GM19467 (cell line): ENCODE measurements at regions not wholly inside any gene's neighbourhood (a gene's known extent, or its start where the extent isn't known, plus 50 kb on each side); places are given as distances from the start of the nearest gene placed in this dataset.
"Not testable (repeated sequence)": the region's sequence is repeated elsewhere in the genome, so short reads cannot be mapped to it uniquely, and the experiment has no call there.

ENCODE experiments used
- ATAC-seq: cut with Tn5 transposase; IDR thresholded peaks from one replicate; pipeline ENCODE4 v1.9.1; 2021; ENCODE audit warnings: mild to moderate bottlenecking, moderate library complexity; ENCODE audit not compliant: unreplicated experiment

DNA sequence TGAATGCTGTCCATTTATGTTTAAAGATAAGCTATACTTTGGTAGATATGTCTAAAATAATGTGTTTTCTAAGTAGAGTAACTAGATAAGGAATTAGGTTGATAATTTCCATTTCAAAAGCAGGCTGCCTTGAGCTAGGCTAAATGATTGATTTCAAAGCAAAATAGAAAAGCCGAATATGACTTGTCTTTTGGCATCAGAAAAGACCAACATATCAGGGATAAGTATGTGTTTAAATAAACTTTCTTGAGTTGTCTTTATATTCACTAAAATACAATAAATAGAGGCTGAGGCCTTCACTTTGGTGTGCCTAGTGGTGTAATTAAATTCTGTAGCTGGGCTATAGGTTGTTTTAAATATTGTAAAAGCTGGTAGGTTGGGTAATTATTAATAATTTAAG is 569.0 kb downstream of the TAF11L14 start:
- no peak for ATAC-seq

DNA sequence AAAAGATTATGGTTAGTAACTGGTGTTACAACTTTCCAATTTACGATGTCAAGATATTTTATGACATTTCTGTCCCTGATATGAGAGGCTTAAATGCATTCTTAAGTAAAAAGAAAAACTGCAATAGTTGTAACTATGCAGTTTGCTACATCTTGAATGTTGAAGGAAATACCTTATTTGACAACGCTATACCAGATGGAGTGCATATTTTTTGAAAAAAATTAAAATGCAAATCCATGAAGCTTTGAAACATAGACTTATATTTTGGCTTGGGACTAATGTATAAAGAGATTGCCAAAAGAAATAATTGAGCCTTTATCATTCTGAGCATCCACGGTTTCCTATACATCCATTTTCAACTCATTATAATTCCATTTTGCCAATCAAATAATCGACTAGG is 579.4 kb downstream of the TAF11L14 start:
- no peak for ATAC-seq

DNA sequence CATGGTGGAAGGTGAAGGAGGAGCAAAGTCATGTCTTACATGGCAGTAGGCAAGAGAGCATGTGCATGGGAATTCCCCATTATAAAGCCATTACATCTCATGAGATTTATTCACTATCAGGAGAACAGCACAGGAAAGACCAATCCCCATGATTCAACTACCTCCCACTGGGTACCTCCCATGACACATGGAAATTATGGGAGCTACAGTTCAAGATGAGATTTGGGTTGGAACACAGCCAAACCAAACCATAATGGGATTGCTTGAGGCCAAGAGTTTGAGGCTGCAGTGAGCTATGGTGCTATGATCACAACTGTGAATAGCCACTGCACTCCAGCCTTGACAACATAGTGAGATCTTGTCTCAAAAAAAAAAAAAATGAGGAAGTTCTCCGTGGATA is 581.8 kb downstream of the TAF11L14 start:
- no peak for ATAC-seq

DNA sequence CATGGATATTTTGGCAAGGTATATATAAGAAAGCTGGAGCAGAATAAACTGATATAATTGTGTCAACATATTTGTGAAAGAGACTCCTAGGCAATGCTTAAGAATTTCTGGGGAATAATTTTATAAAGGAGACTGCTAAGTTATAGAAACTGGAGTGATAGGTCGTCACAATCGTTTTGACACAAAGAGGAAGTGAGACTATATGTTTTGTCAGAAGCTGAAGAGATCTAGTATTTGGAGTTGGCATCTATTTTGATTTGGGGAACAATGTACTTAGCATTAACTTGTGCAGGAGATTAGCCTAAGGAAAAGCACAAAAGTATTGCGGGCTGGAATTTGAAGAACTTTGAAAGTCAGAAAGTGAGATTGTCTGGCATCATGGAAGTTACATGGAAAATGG is 582.5 kb downstream of the TAF11L14 start:
- no peak for ATAC-seq

DNA sequence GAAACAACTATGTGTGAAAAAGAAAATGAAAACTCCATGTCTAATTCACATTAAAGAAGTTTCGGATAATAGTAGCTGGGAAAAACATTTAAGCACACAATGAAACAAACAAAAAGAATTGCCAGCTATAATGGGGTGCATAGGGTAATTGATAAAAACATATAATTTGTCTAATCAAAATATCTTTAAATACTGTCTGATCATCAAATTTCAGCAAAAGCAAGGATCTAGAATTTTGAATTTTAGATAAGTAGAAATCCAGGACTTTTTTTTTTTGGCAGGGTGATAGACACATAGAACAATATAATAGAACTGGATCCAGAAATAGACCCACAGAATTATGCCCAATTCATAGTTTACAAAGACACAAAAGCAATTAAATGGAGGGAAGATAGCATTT is 585.0 kb downstream of the TAF11L14 start:
- no peak for ATAC-seq

DNA sequence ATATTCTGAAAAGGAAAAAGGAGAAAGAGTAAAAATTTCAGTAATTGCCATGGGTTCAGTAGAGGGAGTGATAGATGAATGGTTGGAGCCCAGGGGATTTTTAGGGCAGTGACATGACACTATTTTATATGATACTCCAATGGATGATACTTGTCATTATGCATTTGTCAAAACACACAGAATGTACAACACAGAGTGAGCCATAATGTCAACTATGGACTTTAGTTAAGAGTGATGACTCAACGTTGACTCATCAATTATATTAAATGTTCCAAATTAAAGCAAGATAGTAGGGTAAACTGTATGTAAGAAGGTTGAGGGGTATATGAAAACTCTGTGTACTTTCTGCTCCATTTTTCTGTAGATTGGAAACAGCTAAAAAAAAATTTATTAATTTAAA is 586.4 kb downstream of the TAF11L14 start:
- ATAC-seq, result no peak

DNA sequence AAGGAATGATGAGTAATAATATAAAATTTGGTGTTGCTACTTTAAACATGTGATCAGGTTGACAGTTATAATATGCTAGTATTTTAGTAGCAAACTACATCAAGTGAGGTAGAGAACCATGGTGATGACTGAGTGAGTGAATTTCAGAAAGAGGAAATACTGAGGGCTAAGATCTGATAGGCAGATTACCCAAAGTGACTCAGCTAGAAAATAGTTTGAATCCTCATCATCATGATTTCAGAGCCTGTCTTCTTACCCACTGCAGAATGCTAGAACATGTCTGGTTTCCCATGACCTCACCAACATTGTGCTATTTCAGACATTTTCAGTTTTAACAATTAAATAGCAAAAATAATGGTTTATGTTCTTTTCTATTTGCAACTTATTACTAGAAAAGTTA is 602.1 kb downstream of the TAF11L14 start:
- no peak for ATAC-seq

DNA sequence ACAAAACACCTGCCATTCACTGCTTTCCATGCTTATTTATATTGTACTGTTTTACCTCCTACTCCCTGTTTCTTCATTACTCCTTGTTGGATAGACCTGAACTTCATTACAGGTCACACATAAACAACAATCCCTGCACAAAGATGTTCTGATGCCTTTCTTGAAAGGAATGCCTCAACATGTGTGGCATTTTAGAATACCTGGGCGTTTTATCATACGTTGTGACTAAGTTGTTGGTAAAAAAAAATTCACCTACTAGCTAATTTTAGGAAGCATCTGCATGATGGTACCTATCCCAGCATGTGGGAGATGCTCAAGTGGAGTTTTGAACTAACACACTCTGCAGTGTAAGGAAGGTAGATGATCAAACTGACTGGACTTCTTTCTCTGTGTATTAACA is 604.1 kb downstream of the TAF11L14 start:
- no peak for ATAC-seq

DNA sequence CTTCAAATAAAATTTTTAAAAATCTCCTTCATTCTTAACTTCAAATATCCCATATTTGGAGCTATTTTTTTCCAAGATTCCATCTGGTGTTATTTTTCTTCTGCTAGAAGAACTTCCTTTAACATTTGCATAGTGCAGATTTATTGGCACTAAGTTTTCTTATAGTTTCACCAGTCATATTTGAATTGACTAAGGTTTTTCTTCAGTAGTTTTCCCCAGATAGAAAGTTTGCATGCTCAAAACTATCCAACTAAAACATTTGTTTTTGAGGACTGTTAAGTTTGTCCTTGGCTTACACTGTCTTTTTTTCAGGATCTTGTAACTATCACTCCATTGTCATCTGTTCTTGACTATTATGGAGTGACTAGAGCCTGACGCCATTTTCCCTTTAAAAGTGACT is 606.7 kb downstream of the TAF11L14 start:
- ATAC-seq, result no peak

DNA sequence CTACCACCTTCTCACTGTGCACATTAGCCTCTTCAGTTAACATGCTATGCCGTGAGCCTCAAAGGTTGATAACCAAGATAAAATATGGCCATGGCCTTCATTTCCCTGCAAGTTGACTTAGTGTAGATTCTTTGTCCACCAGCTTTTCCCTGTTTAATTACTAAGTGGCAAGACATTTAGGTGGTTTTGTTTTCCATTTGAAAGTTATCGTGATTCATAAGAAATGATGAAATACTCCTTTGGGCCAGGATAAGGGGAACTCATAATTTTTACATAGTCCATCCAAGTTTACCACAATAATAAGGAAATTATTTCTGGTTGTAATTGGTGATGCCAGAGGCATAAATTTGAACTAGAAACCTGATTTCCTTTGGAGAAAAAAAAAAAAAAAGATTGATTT is 609.6 kb downstream of the TAF11L14 start:
- ATAC-seq, result no peak

DNA sequence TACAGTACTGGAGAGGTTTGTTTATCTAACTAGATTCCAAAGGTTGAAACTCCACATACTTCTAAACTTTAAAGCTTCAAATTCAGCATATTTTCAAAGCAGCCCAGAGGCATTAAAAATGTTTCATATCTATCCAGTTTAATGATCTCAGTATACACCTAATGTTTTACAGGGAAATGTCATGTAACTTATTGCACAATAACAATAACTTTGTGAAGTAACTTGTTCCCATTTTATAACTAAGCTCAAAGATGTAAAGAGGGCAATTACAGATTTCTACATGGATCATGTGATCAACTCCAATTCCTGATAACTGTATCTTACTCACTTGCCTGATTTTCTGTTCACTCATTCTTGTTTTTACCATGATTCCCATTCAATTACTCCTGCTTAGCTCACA is 610.0 kb downstream of the TAF11L14 start:
- ATAC-seq, result no peak

DNA sequence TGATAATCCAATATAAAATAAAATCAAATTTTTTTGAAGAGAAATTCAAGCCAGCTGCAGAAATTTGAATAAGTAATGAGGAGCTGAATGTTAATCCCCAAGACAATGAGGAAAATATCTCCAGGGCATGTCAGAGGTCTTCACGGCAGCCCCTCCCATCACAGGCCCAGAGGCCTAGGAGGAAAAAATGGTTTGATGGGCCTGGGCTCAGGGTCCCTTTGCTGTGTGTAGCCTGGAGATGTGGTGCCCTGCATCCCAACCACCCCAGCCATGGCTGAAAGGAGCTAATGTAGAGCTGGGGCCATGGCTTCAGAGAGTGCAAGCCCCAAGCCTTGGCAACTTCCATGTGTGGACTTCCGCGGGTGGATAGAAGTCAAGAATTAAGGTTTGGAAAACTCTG is 618.3 kb downstream of the TAF11L14 start:
- no peak for ATAC-seq

DNA sequence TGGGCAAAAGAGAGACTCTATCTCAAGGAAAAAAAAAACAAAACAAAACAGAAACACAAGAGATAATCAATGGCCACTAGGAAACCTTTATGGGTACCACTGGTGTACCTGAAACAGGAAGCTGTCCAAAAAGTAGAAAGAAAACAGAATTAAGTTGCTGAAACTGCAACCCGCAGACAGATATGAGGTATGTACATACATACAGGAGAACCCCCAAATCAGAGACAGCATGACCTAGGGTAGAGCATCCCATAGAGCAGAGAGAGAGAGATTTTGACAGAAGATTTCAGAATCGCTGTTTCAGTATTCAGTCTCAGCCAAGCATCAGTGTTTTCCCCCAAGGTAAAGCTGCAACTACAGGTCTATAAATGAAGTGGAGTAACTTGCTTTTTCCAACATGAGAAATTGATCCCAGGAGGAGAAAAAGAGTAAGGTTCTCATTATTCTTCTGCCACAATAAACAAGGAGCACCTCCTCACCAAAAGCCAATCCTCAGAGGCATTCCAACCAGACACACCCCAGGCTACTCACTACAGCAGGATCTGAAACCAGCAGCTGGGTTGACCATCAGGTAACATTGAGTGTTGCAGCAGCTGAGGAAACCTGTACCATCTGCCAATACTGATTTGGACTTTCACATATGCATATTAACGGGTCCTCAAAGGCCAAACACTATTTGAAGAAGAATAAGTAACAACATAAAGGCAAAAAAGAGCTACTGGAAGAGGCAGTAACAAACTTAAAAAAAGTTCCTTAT is 630.0 kb downstream of the TAF11L14 start:
- ATAC-seq, result no peak

DNA sequence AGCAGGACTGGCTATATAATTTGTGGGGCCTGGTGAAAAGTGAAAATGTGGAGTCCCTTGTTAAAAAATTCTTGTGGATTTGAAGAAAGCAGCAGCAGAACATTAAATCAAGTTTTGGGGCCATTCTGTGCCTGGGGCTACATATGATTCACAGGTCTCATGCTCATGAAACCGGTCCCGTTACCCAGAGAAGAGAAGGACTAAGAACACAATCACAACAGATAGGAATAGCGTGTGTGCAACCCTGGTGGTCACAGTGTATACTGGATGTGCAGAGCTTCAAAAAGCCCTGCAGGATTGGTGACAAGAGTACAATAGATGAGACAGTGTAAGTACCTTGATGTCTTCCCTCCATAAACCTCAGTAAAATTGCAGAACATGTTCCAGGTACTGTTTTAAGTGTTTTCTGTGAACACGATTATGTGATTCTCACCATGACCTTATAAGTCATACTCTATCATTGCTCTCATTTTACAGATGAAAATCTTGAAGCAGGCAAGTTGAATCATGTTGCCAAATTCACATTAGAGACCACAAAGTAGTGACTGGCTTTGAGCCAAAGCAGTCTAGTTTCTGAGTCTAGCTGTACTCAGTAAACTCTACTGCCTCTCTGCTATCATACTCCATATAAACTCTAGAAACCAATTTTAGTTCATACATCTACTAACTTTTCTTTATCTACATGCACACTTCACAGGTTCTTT is 636.5 kb downstream of the TAF11L14 start:
- ATAC-seq, result no peak

DNA sequence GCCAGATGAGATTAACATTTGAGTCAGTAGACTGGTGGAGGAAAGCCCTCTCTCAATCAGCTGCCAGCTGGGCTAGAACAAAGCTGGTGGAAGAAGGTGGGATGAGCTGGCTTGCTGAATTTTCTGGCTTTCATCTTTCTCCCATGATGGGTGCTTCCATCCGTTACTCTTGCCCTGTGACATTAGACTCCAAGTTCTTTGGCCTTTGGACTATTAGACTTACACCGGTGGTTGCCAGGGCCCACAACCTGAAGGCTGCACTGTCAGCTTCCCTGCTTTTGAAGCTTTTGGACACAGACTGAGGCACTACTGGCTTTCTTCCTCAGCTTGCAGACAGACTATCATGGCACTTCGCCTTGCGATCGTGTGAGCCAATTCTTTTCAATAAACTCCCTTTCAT is 642.7 kb downstream of the TAF11L14 start:
- ATAC-seq, result no peak

DNA sequence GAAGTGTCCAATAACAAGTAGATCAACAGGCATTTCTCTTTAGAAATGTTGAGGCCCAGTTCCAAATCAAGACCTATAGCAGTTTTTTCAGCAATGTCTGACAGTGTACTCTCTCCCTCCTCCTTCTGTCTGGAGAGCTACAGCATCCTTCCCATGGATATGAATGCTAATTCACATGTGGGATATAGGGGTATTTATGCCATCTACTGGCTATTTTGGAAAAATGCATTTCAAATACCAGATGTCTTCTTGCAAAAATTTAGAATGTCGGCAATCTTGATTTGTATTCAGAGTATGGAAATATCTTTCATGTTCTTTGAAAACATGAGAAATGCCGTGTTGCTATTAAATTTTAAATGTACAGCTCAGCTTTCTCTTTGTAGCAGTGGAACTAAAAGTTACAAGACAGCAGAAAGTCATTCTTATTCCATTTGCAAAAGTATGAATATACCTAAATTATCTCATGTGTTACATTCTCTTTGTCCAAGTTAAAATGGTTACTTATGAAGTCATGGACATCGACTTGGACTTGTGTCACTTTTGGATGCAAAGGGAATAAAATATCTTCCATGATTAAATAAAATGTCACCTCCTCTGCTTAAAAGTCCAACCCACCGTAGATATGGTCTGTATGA is 647.8 kb downstream of the TAF11L14 start:
- ATAC-seq, result no peak

DNA sequence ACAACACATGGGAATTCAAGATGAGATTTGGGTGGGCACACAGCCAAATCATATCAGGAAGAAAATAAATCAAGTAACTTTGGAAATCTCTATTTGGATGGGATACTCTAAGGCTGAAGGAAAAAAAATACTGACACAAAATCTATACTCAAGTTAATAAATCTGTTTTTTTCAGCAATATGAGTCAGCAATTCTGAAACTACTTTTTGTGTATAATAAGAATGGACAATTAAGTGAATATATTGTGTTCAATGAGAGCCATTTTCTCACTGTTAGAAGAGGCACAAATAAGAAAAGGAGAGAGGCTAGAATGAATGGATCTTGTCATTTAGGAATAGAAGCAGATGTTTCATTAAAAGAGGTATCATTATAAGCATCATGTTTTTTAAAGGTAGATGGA is 651.0 kb downstream of the TAF11L14 start:
- no peak for ATAC-seq

DNA sequence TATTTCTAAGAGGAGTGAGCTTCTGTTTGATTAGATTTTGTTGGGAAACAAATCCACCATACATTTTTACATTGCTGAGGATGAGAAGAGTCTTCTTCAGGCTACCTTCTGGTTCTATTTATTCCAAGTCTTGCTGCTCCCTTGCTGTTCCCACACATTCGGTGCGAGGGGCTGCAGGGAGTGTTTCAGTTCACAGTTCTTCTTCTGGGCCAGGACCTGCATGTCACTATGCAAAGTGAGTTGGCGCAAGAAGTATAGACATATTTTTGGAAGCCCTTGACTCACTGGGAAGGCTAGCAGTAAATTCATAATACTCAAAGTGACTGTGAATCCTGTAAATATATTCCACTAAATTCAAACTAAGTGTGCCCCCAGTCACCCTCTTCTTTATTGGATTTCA is 657.9 kb downstream of the TAF11L14 start:
- ATAC-seq, result no peak

DNA sequence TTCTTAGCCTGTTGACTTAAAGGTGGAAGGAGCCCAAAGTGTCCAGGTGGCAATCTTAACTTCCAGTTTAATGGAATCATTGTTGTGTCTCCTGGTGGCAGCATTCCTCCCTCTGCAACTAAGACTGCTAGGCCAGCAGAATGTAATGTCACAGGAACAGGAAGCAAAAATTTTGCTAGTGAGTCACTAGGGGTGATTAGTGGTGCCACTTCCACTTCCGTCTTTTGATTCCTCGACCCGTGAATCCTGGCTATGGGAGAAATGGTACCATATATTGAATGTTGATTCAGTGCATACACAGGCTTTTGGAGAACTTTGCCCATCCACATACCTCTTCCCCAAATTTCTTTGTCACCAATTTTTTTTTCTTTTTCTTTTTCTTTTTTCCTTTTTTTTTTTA is 661.4 kb downstream of the TAF11L14 start:
- ATAC-seq, result not testable (repeated sequence)

DNA sequence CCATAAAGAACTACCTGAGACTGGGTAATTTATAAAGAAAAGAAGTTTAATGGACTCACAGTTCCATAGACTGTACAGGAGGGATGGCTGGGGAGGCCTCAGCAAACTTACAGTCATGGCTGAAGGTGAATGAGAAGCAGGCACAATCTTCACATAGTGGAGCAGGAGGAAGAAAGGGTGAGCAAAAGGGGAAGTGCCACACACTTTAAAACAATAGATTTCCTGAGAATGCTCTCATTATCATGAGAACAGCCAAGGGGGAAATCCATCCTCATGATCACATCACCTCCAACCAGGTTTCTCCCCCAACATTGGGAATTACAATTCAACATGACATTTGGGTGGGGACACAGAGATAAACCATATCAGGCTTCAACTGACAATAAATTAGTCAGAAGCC is 664.9 kb downstream of the TAF11L14 start:
- ATAC-seq, result no peak

DNA sequence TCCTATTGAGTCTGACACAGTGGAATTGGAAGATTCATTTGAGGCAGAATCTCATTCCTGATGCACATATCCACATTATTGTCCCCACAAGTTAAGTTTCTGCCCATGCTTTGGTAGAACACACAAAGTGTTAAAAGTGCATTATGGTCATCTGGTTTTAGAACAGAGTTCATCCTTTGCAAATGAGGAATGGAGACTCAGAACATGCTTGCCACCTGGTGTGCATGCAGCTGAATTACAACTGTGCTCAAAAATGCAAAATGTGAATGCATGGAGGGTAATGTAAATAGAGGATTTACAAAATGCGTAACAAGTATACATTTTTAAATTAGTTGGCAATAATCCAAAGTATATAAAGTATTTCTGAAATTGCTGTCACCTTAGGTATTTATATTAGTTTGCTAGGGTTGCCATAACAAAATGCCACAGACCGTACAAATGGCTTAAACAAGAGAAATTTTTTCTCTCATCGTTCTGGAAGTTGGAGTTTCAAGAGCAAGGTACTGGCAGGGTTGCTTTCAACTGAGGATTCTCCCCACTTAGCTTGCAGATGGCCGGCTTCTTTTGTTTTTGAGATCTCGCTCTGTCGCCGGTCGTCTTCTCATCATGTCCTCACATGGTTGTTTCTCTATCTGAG is 671.1 kb downstream of the TAF11L14 start:
- peak; percentile 74 for ATAC-seq

DNA sequence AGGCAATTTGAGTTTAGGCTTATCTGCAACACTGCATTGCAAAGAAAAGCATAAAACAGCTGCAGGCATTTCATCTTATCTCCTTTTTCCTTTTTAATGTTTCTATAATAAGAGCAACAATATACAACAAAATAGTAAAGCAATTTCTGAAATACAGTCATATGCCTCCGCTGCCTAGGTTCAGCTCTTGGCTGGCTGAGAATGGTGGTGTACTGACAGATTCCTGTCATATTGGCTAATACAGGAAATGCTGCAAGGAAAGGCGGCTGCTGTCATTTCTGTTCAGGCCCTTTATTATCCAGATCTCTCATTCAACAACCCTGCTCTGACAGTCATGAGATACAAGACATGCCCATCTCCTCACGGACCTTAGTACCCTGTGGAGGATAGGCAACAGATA is 677.0 kb downstream of the TAF11L14 start:
- no peak for ATAC-seq
